ENCODE measurements at regions not wholly inside any gene's neighbourhood (a gene's known extent, or its start where the extent isn't known, plus 50 kb on each side); places are given as distances from the start of the nearest gene placed in this dataset.

- no peak for DNase-seq (ENCODE audit: low spot score)
- H3K4me1 ChIP-seq (ENCODE audit: insufficient read depth, low read length, poor library complexity, severe bottlenecking) = no peaks in the 10 kb centered on the region
- CTCF ChIA-PET = no interaction called here
These were observed 183.4 kb upstream of the POU3F2 start for GRCh38 chr6:98650941-98651340.

GRCh38 chr6:98653179-98653578, 181.2 kb upstream of the POU3F2 start:
- peak; percentile 17 for DNase-seq (ENCODE audit: low spot score)
- Histone ChIP-seq H3K27ac (ENCODE audit: low read depth, low read length, poor library complexity, severe bottlenecking) (no peak overlapping the region), H3K36me3 (ENCODE audit: insufficient read depth, low read length, poor library complexity, severe bottlenecking) (no peaks in the 10 kb centered on the region), H3K27me3 (replicated peaks; ENCODE audit: insufficient read depth, low read depth, low read length, poor library complexity) (no peaks in the 10 kb centered on the region), H3K4me1 (ENCODE audit: insufficient read depth, low read length, poor library complexity, severe bottlenecking) (no peaks in the 10 kb centered on the region), H3K4me3 (ENCODE audit: low read depth, low read length, poor library complexity, severe bottlenecking) (no peak overlapping the region), H3K9me3 (ENCODE audit: low read depth, low read length, poor library complexity, severe bottlenecking) (no peaks in the 10 kb centered on the region)
- BruUV-seq (replicated peaks) = no TSS peak
- TF ChIP-seq EZH2 (IDR thresholded peaks at IDR 0.05; ENCODE audit: borderline replicate concordance, low read depth, low read length, poor library complexity, severe bottlenecking) (no peak), CTCF (conservative IDR thresholded peaks at IDR 0.05; ENCODE audit: low read depth, low read length) (no peak)
- POLR2A ChIA-PET (ENCODE audit: low non-redundant PET) = no interaction called here
- intact Hi-C loops (cut with micrococcal nuclease; ENCODE audit: unreplicated experiment) = no loop called here
- CTCF ChIA-PET = no interaction called here

More at GRCh38 chr6:98650941-98651340, 183.4 kb upstream of the POU3F2 start:
- H3K27me3 ChIP-seq (replicated peaks; ENCODE audit: insufficient read depth, low read depth, low read length, poor library complexity) = no peaks in the 10 kb centered on the region
- no peak overlapping the region for H3K27ac ChIP-seq (ENCODE audit: low read depth, low read length, poor library complexity, severe bottlenecking)
- H3K36me3 ChIP-seq (ENCODE audit: insufficient read depth, low read length, poor library complexity, severe bottlenecking) = no peaks in the 10 kb centered on the region
- H3K4me3 ChIP-seq (ENCODE audit: low read depth, low read length, poor library complexity, severe bottlenecking) = no peak overlapping the region
- BruUV-seq (replicated peaks) = no TSS peak
- intact Hi-C loops (cut with micrococcal nuclease; ENCODE audit: unreplicated experiment) = no loop called here
- POLR2A ChIA-PET (ENCODE audit: low non-redundant PET) = no interaction called here
- no peak for TF ChIP-seq EZH2 (IDR thresholded peaks at IDR 0.05; ENCODE audit: borderline replicate concordance, low read depth, low read length, poor library complexity, severe bottlenecking)
- TF ChIP-seq CTCF (conservative IDR thresholded peaks at IDR 0.05; ENCODE audit: low read depth, low read length) = no peak
- H3K9me3 ChIP-seq (ENCODE audit: low read depth, low read length, poor library complexity, severe bottlenecking) = no peaks in the 10 kb centered on the region

DNA sequence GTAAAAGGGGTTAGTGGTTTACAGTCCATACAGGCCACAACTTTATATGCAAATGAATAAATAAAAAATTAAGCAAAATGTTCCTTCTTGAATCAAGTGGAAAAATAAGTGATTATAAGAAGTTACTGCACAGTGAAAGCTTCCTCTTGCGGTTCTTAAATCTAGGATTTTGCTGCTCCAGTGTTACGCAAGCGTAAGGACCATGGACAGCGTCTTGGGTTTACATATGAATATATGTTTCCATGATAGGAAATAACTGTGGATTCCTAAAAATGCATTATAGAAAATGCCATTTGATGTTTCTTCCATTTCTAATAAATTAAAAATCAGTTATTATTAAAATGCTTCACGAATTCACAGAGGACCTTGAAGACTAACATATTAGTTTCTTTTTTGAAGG, 176.6 kb upstream of the POU3F2 start:
- Histone ChIP-seq H3K4me1 (ENCODE audit: insufficient read depth, low read length, poor library complexity, severe bottlenecking) (no peaks in the 10 kb centered on the region), H3K36me3 (ENCODE audit: insufficient read depth, low read length, poor library complexity, severe bottlenecking) (no peaks in the 10 kb centered on the region), H3K27ac (ENCODE audit: low read depth, low read length, poor library complexity, severe bottlenecking) (no peak overlapping the region), H3K9me3 (ENCODE audit: low read depth, low read length, poor library complexity, severe bottlenecking) (no peaks in the 10 kb centered on the region), H3K4me3 (ENCODE audit: low read depth, low read length, poor library complexity, severe bottlenecking) (no peak overlapping the region), H3K27me3 (replicated peaks; ENCODE audit: insufficient read depth, low read depth, low read length, poor library complexity) (no peaks in the 10 kb centered on the region)
- BruUV-seq (replicated peaks) = no TSS peak
- intact Hi-C loops (cut with micrococcal nuclease; ENCODE audit: unreplicated experiment) = no loop called here
- POLR2A ChIA-PET (ENCODE audit: low non-redundant PET) = no interaction called here
- CTCF ChIA-PET = no interaction called here
- TF ChIP-seq EZH2 (IDR thresholded peaks at IDR 0.05; ENCODE audit: borderline replicate concordance, low read depth, low read length, poor library complexity, severe bottlenecking) (no peak), CTCF (conservative IDR thresholded peaks at IDR 0.05; ENCODE audit: low read depth, low read length) (no peak)
- DNase-seq (ENCODE audit: low spot score) = peak; percentile 73
